Mammary epithelial cell (primary cell): ENCODE measurements at regions not wholly inside any gene's neighbourhood (a gene's known extent, or its start where the extent isn't known, plus 50 kb on each side); places are given as distances from the start of the nearest gene placed in this dataset.

Experiments
- CTCF ChIP-seq, 2 donors: IDR thresholded peaks in 1 of 2; conservative IDR thresholded peaks in 1 of 2; 2 replicates each; pipeline ENCODE4 v1.5.1; 2011 to 2012; ENCODE audit warnings: inconsistent platforms in 2 of 2, low read length in 2 of 2, mild to moderate bottlenecking in 2 of 2, control low read depth in 1 of 2, low read depth in 1 of 2; ENCODE audit not compliant: insufficient read depth in 1 of 2; ENCODE audit errors: extremely low read depth in 1 of 2
- EZH2 ChIP-seq: IDR thresholded peaks from 2 replicates; pipeline ENCODE4 v1.6.1; 2012; ENCODE audit warnings: low read length, inconsistent platforms, borderline replicate concordance

GRCh38 chr14:26896447-26896846 is 298.6 kb upstream of the NOVA1 start:
- no peak for TF ChIP-seq CTCF (conservative IDR thresholded peaks at IDR 0.05 in 1 of 2, IDR thresholded peaks at IDR 0.05 in 1 of 2; ENCODE audit: extremely low read depth in 1 of 2, insufficient read depth in 1 of 2, low read depth in 1 of 2, low read length in 2 of 2)
- TF ChIP-seq EZH2: no peak
